NCI-H345 (cell line): ENCODE measurements at regions not wholly inside any gene's neighbourhood (a gene's known extent, or its start where the extent isn't known, plus 50 kb on each side); places are given as distances from the start of the nearest gene placed in this dataset.

ENCODE experiments used
- DNase-seq: peaks from one replicate; lab custom pipeline; 2025; lab: John Stamatoyannopoulos, UW

DNA sequence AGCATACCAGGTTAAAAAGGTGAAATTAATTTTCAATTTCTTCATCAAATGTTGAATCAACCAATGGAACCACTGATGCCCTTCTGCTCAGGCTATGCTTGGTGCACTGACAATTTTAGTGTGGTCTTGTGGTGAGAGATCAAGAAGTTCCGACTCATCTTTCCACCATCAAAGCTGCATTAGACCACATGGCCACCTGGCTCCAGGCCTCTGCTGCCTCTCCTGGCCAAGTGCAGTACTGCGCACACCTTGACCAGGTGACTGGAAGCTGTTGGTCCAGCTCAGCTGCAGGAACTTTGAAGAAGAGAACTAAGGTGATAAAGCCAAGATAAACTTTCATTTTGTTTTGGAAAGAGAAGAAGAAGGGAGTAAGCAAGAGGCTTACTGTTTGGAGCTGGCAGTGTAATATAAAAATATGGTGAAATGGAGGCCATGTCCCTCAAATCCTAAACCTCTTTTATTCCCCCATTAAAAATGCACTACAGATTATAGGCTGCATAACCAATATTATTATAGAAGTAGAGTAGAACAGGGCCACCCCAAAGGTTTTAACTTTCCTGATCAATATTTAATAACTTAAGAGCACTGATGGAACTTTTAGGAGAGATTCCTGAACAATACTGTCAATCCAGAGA lies 315.5 kb upstream of the C9orf72 start:
- DNase-seq, result no peak

DNA sequence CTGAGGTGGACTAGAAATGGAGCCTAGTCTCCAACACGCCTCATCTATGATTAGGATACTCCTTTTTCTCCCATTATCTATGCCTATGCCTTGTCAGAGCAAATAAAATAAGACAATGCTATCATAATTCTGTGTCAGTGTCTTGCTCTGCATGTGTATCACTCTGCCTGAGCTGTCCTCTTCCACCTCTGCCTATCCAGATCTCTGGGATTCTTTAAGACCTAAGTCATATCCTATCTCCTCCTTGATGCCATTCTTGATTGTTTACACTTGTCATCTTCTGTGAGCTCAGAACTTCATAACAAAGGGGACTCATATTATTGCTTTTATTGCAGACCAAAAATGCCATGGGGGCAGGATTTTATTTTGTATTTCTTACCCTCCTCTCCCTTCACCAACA lies 351.2 kb upstream of the C9orf72 start:
- DNase-seq, result no peak

DNA sequence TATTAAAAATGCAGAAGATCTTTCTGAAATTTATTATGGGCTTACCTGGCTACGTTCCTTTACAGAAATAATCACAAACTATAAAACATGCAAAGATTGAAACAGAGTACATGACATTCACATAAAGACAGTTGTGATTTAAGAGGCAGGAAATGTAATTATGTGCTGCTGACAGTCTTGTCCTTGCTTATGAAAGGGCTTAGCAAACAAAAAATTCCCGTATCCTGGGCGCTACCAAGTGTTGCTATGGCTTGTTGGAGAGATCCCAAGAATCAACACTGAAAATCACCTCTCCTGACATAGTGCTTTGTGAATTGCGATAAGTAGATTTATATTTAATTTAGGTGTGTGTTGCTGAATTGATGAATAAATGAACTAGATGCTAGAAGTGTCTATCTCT lies 352.5 kb upstream of the C9orf72 start:
- DNase-seq, result peak; percentile 45

DNA sequence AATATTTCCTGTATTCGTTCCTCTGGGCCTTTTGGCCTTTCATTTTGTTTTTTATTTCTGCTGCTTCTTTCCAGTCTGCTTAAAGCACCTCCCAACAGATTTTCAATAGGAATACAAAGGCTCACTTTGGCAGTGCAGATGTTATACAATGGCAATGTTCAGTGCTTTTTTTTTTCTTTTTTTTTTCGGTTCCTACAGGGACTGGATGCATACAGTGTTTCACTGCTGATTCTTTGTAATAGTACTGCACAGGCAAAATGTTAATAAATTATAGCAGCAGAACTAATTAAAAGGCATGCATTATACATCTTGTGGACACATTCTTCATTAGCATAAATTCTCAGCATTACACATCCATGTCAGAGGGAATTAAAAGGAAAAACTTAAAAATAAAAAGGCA lies 356.6 kb upstream of the C9orf72 start:
- no peak for DNase-seq

DNA sequence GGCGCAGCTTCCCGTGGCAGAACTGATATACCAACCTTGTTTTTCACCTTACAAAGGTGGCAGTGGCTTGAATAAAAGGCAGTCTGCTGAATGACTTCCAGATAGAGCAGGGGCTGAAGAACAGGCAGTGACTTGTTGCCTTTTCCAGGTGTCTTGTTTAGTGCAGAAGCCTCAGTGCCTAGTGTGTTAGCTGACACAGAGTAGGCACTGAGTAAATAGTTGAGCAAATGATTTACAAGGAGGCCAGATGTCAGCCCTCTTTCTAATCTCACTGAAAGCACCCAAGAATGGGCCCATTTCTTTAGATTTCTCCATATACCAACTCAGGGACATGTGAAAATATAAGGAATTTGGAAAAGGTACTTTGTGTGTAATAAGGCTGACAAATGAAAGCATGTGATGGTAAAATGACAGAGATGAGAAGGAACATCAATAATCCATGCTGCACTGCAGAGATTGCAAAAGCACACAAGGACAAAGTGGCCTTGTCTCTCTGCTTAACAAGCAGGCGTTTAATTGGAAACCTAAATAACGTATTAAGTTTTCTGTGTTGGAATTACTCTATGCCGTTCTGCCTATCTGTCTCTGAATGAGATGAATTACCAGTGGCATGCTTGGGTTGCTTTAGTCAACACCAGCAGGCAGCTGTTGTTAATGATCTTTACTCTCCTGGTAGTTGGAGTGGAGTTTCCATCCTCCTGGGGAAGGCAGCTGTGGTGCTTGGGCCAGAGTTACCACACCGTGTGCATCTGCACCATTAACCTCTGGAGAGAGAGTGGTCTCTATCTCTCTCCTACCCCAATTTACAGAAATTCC lies 360.1 kb upstream of the C9orf72 start:
- DNase-seq, result peak; percentile 77

DNA sequence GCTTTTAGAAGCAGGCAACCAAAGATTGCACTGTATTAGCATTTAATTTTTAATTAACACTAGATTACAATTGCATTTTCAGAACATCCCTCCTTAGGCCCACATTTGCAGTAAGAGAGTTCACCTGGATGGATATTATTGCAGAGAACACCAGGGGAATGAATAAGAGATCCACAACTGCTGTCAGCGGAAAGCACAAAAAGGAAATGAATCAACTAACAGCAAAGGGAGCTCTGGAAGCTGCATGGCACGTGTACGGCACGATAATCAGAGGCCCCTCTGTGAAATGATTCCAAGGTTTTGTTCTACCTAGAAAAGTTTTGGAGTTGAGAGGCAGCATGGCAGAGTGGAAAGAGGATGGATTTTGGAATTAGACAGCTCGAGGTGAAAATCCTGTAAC lies 361.2 kb upstream of the C9orf72 start:
- DNase-seq, result no peak

DNA sequence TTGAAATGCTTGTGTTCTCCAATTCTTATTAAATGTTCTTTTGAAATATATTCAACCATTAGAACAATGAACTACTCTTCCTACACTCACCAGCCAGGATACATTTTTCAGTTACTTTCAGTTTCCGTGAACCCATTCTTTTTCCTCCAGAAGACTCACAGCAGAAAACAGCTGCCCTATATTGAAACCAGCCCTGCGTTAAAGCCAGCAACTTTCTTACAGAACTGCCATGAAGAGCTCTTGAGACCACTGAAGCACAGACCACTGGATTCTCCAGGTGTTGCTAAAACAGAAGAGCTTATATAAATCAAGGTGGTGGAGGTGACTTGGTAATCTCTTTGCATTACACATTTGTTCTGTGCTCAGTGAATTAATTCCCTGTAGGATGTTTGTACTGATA lies 365.9 kb upstream of the C9orf72 start:
- no peak for DNase-seq

DNA sequence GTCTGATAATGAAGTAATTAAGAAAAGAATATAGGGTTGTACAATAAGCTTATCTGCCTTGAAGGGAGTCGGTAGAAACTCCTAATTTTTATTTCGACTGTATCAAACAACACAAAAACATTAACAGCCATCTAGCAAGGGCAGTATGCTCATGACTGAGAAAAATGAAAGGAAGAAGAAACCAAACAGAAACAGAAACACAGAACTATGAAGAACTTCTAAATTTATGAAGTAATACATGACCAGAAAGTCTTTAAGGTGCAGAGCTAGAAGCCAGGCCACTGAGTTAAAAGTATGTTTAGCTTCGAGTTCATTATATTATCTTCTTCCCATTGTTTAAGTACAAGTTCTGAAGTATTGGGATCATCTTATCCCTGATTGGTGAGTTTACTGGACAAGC lies 367.3 kb upstream of the C9orf72 start:
- no peak for DNase-seq

DNA sequence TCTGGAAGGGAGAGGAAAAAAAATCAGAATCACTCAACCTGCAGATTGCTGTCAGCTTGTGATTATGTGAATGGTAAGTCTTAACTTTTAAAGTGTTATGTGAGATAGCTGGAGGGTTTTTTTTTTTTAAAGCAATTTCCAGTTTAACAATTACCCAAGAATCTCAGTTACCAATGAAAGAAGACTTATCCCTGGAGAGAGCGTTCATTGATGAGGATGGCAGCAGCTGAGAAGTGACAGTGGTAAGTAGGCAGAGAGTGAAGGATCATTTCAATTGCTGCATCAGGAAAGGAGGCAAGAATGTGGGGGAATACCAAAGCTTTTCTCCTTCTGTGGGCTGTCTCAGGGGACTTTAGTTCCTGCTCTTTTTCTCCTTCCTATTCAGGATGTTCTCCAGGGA lies 370.2 kb upstream of the C9orf72 start:
- no peak for DNase-seq

DNA sequence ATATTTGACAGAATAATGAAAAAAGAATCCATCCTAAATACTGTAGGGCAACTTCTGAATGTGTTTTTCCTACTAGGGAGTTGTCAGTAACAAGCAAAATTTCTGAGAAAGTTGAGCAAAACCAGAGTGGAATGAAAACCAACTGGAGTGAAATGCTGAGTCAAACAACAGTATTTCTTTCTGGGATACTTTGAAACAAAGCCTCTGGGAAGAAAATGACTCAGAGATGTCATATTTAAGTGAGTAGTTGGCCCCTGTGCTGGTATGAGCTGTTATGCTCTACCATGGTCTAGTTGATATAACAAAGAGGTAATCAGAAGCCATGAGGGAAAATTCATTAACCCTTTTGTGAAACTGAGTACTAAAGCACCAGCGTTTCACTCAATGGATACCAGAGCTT lies 372.1 kb upstream of the C9orf72 start:
- no peak for DNase-seq

DNA sequence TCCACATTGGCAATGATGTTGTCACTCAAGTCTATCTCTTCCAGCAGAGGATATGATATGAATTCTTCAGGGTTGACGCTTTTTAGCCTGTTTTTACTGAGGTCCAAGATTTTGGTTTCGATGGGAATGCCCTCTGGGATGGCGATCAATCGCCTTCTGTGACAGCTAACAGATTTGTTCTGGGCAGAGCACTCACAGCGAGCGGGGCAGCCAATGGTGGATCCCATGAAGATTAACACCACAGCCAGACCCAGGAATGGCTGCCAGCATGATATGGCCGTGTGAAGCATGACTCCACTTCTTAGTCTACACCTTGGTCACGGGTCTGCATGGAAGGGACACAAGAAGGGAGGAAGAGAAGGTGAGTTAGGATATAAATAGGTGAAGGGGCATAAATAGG lies 377.1 kb upstream of the C9orf72 start:
- DNase-seq, result no peak

DNA sequence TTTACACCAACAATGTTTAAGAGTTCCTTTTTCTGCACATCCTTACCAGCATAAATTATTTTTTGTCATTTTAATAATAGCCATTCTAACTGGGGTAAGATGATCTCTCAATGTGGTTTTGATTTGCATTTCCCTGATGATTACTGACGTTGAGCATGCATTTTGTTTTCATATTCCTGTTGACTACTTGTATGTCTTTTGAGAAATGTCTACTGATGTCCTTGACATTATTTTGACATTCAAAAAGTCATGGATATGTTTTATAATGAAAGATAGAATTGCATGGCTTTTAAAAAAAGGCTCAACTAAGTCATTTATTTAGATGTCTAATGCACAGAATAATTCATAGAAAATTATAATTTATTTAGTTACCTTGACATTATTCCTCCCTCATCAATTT lies 381.6 kb upstream of the C9orf72 start:
- no peak for DNase-seq

DNA sequence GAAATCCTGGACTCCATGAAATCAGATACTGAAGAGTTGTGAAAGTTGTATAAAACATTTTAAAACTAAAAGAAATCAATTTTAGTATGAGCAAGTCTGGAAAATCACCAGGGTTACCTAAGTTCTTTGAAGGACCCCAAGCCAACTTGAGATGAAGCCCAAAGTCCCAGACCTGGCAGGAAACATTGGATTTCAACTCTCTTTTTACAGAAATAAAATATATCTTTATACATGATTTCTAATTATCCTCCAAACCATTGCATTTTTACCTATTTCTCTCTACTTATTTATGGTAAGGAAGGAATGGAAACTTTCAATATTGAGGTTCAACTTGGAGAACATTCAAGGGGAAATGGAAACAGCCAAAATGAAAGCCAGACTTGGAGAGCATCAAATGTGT lies 390.6 kb upstream of the C9orf72 start:
- no peak for DNase-seq

DNA sequence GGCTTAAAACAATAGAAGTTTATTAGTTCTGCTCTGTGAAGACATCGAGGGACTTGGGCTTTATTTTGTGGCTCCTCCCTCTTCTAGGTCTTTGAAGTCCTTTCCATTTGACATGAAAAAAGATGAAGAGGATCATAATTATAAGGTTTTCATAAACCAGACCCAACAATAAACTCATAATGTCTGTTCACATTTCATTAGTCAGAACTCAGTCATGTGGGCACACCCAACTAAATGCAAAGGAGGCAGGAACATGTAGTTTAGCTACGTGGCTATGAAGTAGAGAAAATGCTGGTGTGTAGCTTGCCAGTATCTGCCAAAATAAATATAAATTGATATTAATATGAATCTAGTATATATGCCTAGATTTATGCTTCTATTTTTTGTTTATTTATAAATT lies 393.9 kb upstream of the C9orf72 start:
- DNase-seq, result no peak

DNA sequence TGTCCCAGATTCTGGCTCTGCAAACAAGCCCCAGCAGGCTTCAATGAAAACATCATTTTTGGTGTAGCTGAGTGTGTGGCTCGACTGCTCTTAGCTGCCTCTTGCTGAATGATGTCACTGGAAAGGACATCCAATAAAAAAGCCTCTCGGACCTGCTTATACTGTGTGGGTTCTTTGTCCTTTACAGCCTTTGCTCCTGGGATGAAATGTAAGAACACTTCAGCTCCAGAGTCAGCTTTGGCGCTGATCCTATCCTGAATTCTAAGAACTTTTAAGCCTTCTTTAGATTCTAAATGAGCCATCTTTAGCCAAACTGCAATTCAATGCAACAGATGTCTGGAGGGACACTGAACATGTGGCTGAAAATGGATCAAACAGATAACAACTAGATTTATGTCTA lies 404.6 kb upstream of the C9orf72 start:
- peak; percentile 4 for DNase-seq

DNA sequence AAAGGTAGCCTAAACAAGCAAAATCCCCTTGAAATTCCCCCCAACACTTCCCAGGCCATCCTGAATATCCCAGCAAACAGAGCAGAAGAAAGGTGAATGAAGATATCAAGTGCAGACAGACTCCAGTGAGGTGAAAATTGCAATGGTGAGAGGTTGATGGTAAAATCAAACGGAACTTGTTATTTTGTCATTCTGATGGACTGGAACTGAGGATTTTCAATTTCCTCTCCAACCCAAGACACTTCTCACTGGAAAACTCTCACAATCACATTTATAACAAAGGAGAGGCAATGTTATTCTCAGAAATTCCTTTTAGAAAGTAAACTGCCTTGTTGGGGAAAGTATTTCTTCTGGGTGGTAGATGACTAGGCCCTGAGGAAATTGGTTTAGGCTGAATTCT lies 412.4 kb upstream of the C9orf72 start:
- DNase-seq, result no peak

DNA sequence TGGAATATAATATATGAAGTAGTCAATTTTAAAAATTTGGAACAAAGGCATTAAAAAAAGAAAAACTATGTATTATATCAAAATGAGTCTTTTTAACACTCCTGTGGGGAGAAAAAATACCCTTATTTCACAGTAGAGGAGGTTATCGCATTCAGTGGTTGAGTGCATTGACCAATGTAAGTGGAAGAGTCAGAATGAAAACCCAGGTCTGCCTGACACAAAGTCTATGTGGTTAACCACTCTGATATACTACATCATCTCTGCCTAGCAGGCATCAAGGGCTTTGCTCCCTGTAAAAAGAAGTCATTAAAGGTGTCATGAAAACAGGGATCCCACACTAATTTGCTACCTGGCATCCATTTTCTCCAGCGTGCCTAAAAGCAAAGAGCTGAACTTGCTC lies 417.2 kb upstream of the C9orf72 start:
- no peak for DNase-seq

DNA sequence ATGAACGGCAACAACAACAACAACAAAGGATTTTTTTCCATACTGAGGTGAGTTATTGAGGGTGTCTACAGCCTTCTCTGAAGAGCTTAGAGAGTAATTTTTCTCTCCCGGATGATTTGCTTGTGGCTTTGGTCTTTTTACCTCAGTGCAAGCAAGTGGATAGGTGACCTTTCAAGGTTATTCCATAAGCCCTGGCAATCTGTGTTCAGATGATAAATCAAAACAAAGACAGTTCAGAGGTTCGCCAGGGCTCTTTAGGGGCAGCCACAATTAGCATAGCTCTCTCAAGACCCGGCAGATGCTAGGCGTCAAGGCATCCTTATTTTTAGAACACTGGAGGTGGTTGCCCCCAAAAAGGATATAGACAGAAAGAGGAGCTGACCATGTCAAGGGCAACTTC lies 417.9 kb upstream of the C9orf72 start:
- no peak for DNase-seq

DNA sequence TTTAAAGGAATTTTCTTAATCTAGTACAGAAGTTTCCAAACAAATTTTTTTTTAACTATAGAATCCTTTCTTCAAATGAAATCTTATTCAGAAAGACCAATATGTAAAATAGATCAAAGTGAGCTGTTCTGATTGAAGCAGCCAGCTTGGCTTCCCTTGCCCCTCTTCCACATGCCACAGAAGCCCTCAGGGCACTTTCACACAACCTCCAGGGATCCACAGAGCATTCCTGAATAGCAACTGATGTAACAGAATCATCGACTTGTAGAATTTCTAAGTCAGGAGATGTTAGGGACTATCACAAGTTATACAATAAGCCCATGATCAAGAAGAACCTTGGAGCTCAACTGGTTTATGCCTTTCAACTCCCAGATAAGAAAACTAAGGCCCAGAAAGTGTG lies 427.8 kb upstream of the C9orf72 start:
- DNase-seq, result no peak

DNA sequence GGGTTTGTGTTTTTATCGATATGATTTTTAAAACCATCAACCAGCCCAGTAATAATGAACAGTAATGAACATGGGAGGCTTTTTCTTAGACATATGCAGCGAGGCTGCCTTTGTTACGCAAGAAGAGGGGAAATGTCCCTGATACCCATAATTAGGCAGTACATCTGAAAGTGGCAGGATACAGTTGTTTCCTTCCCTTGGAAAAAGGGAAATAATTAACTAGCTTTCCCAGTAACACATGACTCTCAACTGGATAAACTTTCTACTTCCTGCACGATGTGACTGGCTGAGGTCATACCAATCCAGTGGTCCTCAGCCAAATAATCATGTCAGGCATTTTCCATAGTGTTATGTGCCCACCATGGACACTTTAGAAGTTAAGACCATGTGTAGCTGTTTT lies 431.6 kb upstream of the C9orf72 start:
- DNase-seq, result no peak

DNA sequence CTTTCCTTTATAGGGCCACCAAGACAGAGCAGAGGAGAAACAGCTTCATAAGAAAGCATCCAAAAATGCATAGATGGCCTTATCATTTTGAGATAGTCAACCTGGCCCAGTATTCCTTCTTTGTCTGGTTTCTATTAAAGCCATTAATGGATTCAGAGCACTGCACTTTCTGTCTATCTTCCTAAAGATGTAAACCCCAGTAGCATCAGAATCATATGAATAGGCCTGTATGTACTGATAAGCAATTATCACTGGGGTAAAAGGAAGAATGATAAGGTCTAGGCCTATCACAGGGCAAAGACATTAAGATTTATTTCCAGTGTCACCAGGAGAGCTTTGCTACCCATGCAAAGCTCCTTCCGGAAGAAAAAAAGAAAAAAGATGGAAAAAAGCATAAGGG lies 432.5 kb upstream of the C9orf72 start:
- DNase-seq, result no peak

DNA sequence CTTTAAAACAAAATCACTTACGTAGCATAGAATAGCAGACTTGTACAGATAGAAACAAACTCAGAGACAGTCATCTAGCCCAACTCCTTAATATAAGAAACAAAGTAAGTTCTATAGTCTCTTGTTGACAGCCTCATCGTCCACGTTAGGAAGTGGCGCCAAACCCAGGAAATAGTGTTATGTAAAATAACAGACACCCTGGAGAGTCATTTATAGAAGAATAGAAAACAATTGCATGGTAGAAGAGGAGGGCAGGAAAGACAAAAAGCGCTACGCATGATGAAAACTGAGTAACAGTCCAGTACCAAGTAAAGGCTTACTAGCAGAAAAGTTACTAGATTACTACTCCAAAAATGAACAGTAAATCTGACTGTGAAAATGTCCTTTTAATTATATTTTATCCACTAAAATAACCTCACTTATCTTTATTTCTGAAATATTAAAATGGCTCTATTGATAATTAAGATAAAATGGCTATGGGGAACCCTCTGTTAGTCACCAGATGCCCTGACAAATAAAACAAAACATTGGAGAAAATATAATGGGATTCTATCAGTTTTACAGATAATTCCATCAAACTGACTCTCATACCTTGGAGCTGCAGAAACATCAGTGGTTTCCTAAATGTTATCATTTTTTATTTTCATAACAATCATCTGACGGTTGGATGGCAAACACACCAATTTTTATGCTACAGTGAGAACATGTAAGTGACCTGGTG lies 434.0 kb upstream of the C9orf72 start:
- DNase-seq, result no peak

DNA sequence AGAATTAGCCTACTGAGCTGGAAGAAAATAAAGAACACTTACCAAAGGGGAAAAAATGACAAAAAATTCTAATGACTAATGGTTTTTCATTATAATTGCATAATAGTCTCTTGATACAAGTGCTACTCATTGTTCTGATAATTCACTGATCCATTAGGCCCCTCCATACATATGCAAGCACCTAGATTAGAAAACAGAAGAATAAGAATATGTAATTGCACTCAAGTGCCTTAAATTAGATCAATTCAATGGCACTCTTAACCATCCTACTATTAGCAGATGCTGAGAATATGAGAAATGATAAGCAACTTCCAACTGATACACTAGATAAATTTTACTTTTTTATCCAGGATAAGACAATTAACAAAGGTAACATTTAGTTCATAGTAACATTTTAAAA lies 440.9 kb upstream of the C9orf72 start:
- no peak for DNase-seq
